ENCODE measurements at regions not wholly inside any gene's neighbourhood (a gene's known extent, or its start where the extent isn't known, plus 50 kb on each side); places are given as distances from the start of the nearest gene placed in this dataset.
A peak's percentile ranks its signal among the peaks of the same experiment; 100 is the strongest.
"Not testable (repeated sequence)": the region's sequence is repeated elsewhere in the genome, so short reads cannot be mapped to it uniquely, and the experiment has no call there.

GRCh38 chr7:125834421-125834820 is 904.8 kb upstream of the POT1 start:
- no peaks in the 10 kb centered on the region for H3K4me1 ChIP-seq (ENCODE audit: control insufficient read depth, insufficient read depth, low read length)
- peaks cover 2% of the 10 kb centered on the region for H3K9me3 ChIP-seq (ENCODE audit: control insufficient read depth, low read length)
- no peak overlapping the region for H3K4me3 ChIP-seq (ENCODE audit: low read length)
- H3K36me3 ChIP-seq (ENCODE audit: control insufficient read depth, insufficient read depth, low read length, severe bottlenecking): no peaks in the 10 kb centered on the region
- no peak overlapping the region for H3K9ac ChIP-seq (ENCODE audit: low read length)
- no peak for DNase-seq (ENCODE audit: low read depth)
- H3K27me3 ChIP-seq (replicated peaks; ENCODE audit: control insufficient read depth, insufficient read depth, low read length): no peaks in the 10 kb centered on the region

GRCh38 chr7:125833839-125834238 is 904.2 kb upstream of the POT1 start:
- Histone ChIP-seq H3K9ac (ENCODE audit: low read length) (no peak overlapping the region), H3K4me1 (ENCODE audit: control insufficient read depth, insufficient read depth, low read length) (no peaks in the 10 kb centered on the region), H3K4me3 (ENCODE audit: low read length) (no peak overlapping the region), H3K9me3 (ENCODE audit: control insufficient read depth, low read length) (no peaks in the 10 kb centered on the region), H3K36me3 (ENCODE audit: control insufficient read depth, insufficient read depth, low read length, severe bottlenecking) (no peaks in the 10 kb centered on the region), H3K27me3 (replicated peaks; ENCODE audit: control insufficient read depth, insufficient read depth, low read length) (no peaks in the 10 kb centered on the region)
- DNase-seq (ENCODE audit: low read depth): no peak

GRCh38 chr7:125830743-125831142 is 901.1 kb upstream of the POT1 start:
- no peak overlapping the region for H3K9ac ChIP-seq (ENCODE audit: low read length)
- no peak for DNase-seq (ENCODE audit: low read depth)
- no peaks in the 10 kb centered on the region for H3K4me1 ChIP-seq (ENCODE audit: control insufficient read depth, insufficient read depth, low read length)
- H3K4me3 ChIP-seq (ENCODE audit: low read length): no peak overlapping the region
- no peaks in the 10 kb centered on the region for H3K9me3 ChIP-seq (ENCODE audit: control insufficient read depth, low read length)
- no peaks in the 10 kb centered on the region for H3K27me3 ChIP-seq (replicated peaks; ENCODE audit: control insufficient read depth, insufficient read depth, low read length)
- H3K36me3 ChIP-seq (ENCODE audit: control insufficient read depth, insufficient read depth, low read length, severe bottlenecking): no peaks in the 10 kb centered on the region

GRCh38 chr7:125828153-125828700 is 898.6 kb upstream of the POT1 start:
- Histone ChIP-seq H3K4me3 (ENCODE audit: low read length) (no peak overlapping the region), H3K36me3 (ENCODE audit: control insufficient read depth, insufficient read depth, low read length, severe bottlenecking) (no peaks in the 10 kb centered on the region), H3K4me1 (ENCODE audit: control insufficient read depth, insufficient read depth, low read length) (no peaks in the 10 kb centered on the region), H3K9ac (ENCODE audit: low read length) (no peak overlapping the region), H3K27me3 (replicated peaks; ENCODE audit: control insufficient read depth, insufficient read depth, low read length) (no peaks in the 10 kb centered on the region), H3K9me3 (ENCODE audit: control insufficient read depth, low read length) (no peaks in the 10 kb centered on the region)
- DNase-seq (ENCODE audit: low read depth): no peak

- no peaks in the 10 kb centered on the region for H3K4me1 ChIP-seq (ENCODE audit: control insufficient read depth, insufficient read depth, low read length)
- DNase-seq (ENCODE audit: low read depth): no peak
- H3K9ac ChIP-seq (ENCODE audit: low read length): no peak overlapping the region
- H3K27me3 ChIP-seq (replicated peaks; ENCODE audit: control insufficient read depth, insufficient read depth, low read length): no peaks in the 10 kb centered on the region
- no peaks in the 10 kb centered on the region for H3K36me3 ChIP-seq (ENCODE audit: control insufficient read depth, insufficient read depth, low read length, severe bottlenecking)
- no peaks in the 10 kb centered on the region for H3K9me3 ChIP-seq (ENCODE audit: control insufficient read depth, low read length)
- H3K4me3 ChIP-seq (ENCODE audit: low read length): no peak overlapping the region
Observed at GRCh38 chr7:125823538-125823937, 893.9 kb upstream of the POT1 start.

GRCh38 chr7:125820495-125820894 is 890.9 kb upstream of the POT1 start:
- no peaks in the 10 kb centered on the region for H3K36me3 ChIP-seq (ENCODE audit: control insufficient read depth, insufficient read depth, low read length, severe bottlenecking)
- no peaks in the 10 kb centered on the region for H3K27me3 ChIP-seq (replicated peaks; ENCODE audit: control insufficient read depth, insufficient read depth, low read length)
- no peak overlapping the region for H3K9ac ChIP-seq (ENCODE audit: low read length)
- DNase-seq (ENCODE audit: low read depth): no peak
- no peaks in the 10 kb centered on the region for H3K4me1 ChIP-seq (ENCODE audit: control insufficient read depth, insufficient read depth, low read length)
- no peak overlapping the region for H3K4me3 ChIP-seq (ENCODE audit: low read length)
- H3K9me3 ChIP-seq (ENCODE audit: control insufficient read depth, low read length): no peaks in the 10 kb centered on the region

- no peaks in the 10 kb centered on the region for H3K4me1 ChIP-seq (ENCODE audit: control insufficient read depth, insufficient read depth, low read length)
- no peak overlapping the region for H3K9ac ChIP-seq (ENCODE audit: low read length)
- no peaks in the 10 kb centered on the region for H3K27me3 ChIP-seq (replicated peaks; ENCODE audit: control insufficient read depth, insufficient read depth, low read length)
- no peak overlapping the region for H3K4me3 ChIP-seq (ENCODE audit: low read length)
- peak; percentile 7 for DNase-seq (ENCODE audit: low read depth)
- H3K9me3 ChIP-seq (ENCODE audit: control insufficient read depth, low read length): no peaks in the 10 kb centered on the region
- no peaks in the 10 kb centered on the region for H3K36me3 ChIP-seq (ENCODE audit: control insufficient read depth, insufficient read depth, low read length, severe bottlenecking)
Observed at GRCh38 chr7:125814100-125814499, 884.5 kb upstream of the POT1 start.

GRCh38 chr7:125806491-125806890 is 876.9 kb upstream of the POT1 start:
- H3K9ac ChIP-seq (ENCODE audit: low read length); H3K27me3 ChIP-seq (replicated peaks; ENCODE audit: control insufficient read depth, insufficient read depth, low read length); H3K4me1 ChIP-seq (ENCODE audit: control insufficient read depth, insufficient read depth, low read length); H3K9me3 ChIP-seq (ENCODE audit: control insufficient read depth, low read length); H3K36me3 ChIP-seq (ENCODE audit: control insufficient read depth, insufficient read depth, low read length, severe bottlenecking); H3K4me3 ChIP-seq (ENCODE audit: low read length): not testable (repeated sequence)
- peak; percentile 10 for DNase-seq (ENCODE audit: low read depth)

- Histone ChIP-seq H3K36me3 (ENCODE audit: control insufficient read depth, insufficient read depth, low read length, severe bottlenecking) (no peaks in the 10 kb centered on the region), H3K27me3 (replicated peaks; ENCODE audit: control insufficient read depth, insufficient read depth, low read length) (no peaks in the 10 kb centered on the region), H3K4me1 (ENCODE audit: control insufficient read depth, insufficient read depth, low read length) (no peaks in the 10 kb centered on the region), H3K9ac (ENCODE audit: low read length) (no peak overlapping the region), H3K4me3 (ENCODE audit: low read length) (no peak overlapping the region), H3K9me3 (ENCODE audit: control insufficient read depth, low read length) (peaks cover under 1% of the 10 kb centered on the region)
- no peak for DNase-seq (ENCODE audit: low read depth)
Observed at GRCh38 chr7:125804273-125804672, 874.6 kb upstream of the POT1 start.

- H3K4me1 ChIP-seq (ENCODE audit: control insufficient read depth, insufficient read depth, low read length): no peaks in the 10 kb centered on the region
- DNase-seq (ENCODE audit: low read depth): no peak
- no peaks in the 10 kb centered on the region for H3K36me3 ChIP-seq (ENCODE audit: control insufficient read depth, insufficient read depth, low read length, severe bottlenecking)
- no peak overlapping the region for H3K9ac ChIP-seq (ENCODE audit: low read length)
- H3K27me3 ChIP-seq (replicated peaks; ENCODE audit: control insufficient read depth, insufficient read depth, low read length): no peaks in the 10 kb centered on the region
- H3K4me3 ChIP-seq (ENCODE audit: low read length): no peak overlapping the region
- no peaks in the 10 kb centered on the region for H3K9me3 ChIP-seq (ENCODE audit: control insufficient read depth, low read length)
Observed at GRCh38 chr7:125780153-125780552, 850.5 kb upstream of the POT1 start.

- H3K9ac ChIP-seq (ENCODE audit: low read length): no peak overlapping the region
- H3K4me1 ChIP-seq (ENCODE audit: control insufficient read depth, insufficient read depth, low read length): no peaks in the 10 kb centered on the region
- H3K4me3 ChIP-seq (ENCODE audit: low read length): no peak overlapping the region
- H3K27me3 ChIP-seq (replicated peaks; ENCODE audit: control insufficient read depth, insufficient read depth, low read length): no peaks in the 10 kb centered on the region
- no peaks in the 10 kb centered on the region for H3K9me3 ChIP-seq (ENCODE audit: control insufficient read depth, low read length)
- no peaks in the 10 kb centered on the region for H3K36me3 ChIP-seq (ENCODE audit: control insufficient read depth, insufficient read depth, low read length, severe bottlenecking)
- DNase-seq (ENCODE audit: low read depth): no peak
Observed at GRCh38 chr7:125775317-125775716, 845.7 kb upstream of the POT1 start.

GRCh38 chr7:125773113-125773785 is 843.6 kb upstream of the POT1 start:
- DNase-seq (ENCODE audit: low read depth): no peak
- no peaks in the 10 kb centered on the region for H3K4me1 ChIP-seq (ENCODE audit: control insufficient read depth, insufficient read depth, low read length)
- no peaks in the 10 kb centered on the region for H3K36me3 ChIP-seq (ENCODE audit: control insufficient read depth, insufficient read depth, low read length, severe bottlenecking)

More at GRCh38 chr7:125773113-125773785, 843.6 kb upstream of the POT1 start:
- H3K9me3 ChIP-seq (ENCODE audit: control insufficient read depth, low read length): no peaks in the 10 kb centered on the region
- no peak overlapping the region for H3K9ac ChIP-seq (ENCODE audit: low read length)
- no peak overlapping the region for H3K4me3 ChIP-seq (ENCODE audit: low read length)
- H3K27me3 ChIP-seq (replicated peaks; ENCODE audit: control insufficient read depth, insufficient read depth, low read length): no peaks in the 10 kb centered on the region
